ENCODE measurements at regions not wholly inside any gene's neighbourhood (a gene's known extent, or its start where the extent isn't known, plus 50 kb on each side); places are given as distances from the start of the nearest gene placed in this dataset.

DNA sequence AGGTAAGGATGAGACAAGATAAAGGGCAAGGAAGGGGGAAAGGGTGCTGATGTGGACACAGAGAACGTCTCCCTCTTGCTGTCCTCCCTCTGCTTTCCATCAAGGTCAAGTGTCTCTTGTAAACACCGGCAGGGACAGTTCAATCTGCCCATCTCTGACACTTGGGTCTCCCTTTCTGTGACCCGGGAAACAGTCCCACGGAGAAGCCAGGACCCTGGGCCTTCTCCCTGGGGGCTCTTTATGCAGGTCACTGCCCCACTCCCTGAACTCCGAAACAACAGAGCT is 254.3 kb downstream of the LTN1 start:
- DNase-seq, result no peak
- Histone ChIP-seq H3K4me3 (no peak overlapping the region), H3K9me3 (no peaks in the 10 kb centered on the region), H3K27ac (no peak overlapping the region), H3K4me1 (no peaks in the 10 kb centered on the region), H3K27me3 (no peaks in the 10 kb centered on the region), H3K36me3 (no peaks in the 10 kb centered on the region)
- no peak for TF ChIP-seq POLR2A (IDR thresholded peaks at IDR 0.05)
- TF ChIP-seq, protein P1, sequence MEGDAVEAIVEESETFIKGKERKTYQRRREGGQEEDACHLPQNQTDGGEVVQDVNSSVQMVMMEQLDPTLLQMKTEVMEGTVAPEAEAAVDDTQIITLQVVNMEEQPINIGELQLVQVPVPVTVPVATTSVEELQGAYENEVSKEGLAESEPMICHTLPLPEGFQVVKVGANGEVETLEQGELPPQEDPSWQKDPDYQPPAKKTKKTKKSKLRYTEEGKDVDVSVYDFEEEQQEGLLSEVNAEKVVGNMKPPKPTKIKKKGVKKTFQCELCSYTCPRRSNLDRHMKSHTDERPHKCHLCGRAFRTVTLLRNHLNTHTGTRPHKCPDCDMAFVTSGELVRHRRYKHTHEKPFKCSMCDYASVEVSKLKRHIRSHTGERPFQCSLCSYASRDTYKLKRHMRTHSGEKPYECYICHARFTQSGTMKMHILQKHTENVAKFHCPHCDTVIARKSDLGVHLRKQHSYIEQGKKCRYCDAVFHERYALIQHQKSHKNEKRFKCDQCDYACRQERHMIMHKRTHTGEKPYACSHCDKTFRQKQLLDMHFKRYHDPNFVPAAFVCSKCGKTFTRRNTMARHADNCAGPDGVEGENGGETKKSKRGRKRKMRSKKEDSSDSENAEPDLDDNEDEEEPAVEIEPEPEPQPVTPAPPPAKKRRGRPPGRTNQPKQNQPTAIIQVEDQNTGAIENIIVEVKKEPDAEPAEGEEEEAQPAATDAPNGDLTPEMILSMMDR (IDR thresholded peaks at IDR 0.05), result no peak

DNA sequence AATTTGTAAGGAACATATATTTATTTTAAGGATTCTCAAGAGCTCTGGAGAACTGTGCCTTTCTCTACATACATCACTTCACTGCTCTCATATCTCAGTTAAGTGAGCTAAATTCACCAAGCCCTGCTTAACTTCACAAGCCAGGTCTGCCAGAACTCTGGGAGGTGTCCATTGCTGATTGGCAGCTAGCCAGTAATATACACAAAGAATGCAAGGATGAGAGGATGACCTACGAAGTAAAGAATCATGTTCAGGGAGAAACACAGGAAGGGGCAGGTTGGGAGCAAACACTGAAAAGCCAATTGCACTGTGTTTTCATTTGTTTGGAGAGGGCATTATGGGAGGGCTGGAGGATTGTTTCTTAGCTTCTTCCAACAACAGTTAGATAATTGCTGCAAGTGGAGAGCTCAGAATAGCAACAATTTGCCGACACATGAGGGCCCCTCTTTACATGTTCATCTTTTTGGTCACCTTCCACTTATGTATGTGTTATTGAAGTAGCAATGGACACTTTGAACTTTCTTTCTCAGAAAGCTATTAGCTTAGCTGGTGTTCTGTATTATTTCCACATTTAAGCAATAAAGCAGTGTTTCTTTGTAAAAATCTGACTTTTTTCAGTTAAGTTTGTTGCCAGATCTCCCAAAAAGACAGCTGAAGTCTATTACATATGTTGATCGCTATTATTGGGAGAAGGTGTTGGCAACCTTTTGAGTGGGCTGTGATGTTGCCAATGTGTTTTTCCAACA is 254.8 kb downstream of the LTN1 start:
- no peaks in the 10 kb centered on the region for H3K36me3 ChIP-seq
- H3K4me1 ChIP-seq, result no peaks in the 10 kb centered on the region
- H3K27ac ChIP-seq, result no peak overlapping the region
- no peaks in the 10 kb centered on the region for H3K9me3 ChIP-seq
- no peak for DNase-seq
- TF ChIP-seq, protein P1 (IDR thresholded peaks at IDR 0.05), result no peak
- no peak for TF ChIP-seq POLR2A (IDR thresholded peaks at IDR 0.05)
- H3K27me3 ChIP-seq, result no peaks in the 10 kb centered on the region
- no peak overlapping the region for H3K4me3 ChIP-seq

DNA sequence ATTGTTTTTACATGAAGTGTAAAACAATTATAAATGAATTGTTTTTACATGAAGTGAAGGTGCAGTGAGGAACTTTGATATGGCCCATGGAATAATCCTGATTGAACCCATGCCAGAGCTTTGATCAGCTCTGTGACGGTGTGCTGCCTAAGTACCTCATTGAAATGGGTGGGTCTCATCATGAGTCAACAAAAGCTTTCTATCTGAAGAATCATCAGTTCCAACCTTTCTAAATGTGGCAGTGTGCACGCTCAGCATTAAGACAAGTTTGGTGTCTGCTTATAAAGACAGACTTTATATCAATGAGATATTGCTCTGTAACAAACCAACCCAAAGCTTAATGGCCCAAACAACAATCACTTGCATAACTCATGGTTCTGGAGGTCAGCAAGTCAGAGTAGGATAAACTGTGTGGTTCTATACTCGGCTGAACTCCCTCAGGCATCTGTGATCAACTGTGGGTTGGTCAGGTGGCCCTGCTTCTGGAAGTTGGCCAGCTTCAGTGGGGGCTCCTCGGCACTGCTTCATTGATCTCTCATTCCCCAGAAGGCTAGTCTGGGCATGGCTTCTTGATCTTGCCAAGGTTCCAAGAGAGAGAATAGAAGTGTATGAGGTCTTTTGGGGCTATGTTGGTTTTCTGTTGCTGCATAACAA is 258.0 kb downstream of the LTN1 start:
- DNase-seq, result no peak
- Histone ChIP-seq H3K27ac (no peak overlapping the region), H3K9me3 (no peaks in the 10 kb centered on the region), H3K4me3 (no peak overlapping the region), H3K4me1 (no peaks in the 10 kb centered on the region), H3K27me3 (no peaks in the 10 kb centered on the region), H3K36me3 (no peaks in the 10 kb centered on the region)
- TF ChIP-seq, protein P1 (IDR thresholded peaks at IDR 0.05), result no peak
- TF ChIP-seq POLR2A (IDR thresholded peaks at IDR 0.05), result no peak

DNA sequence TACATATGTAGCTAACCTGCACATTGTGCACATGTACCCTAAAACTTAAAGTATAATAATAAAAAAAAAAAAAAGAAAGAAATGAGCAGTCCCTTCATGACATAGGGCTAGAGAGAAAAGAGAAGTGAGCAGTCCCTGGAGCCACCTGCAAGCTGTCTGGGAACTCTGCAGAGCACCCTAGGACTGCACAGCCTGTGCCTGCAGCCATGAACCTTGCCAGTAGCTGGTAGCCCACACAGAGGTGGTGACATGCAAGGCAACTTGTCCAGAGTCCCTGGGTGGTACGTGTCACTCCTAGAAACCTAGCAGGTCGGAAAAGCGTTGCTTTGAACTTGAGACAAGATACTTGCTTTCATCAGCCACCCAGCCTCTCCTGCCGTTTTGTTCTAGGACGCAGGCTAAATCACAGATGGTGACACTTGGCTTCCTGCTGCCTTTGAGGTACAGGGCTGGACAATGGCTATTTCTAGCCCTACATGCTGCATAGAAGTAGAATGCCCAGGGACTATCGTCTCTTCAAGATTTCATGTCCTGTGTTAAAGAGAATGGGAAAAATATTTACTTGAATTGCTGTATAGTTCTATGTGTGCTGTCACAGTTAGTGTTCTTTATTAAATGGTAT is 260.9 kb downstream of the LTN1 start:
- Histone ChIP-seq H3K9me3 (no peaks in the 10 kb centered on the region), H3K36me3 (no peaks in the 10 kb centered on the region)
- no peak for DNase-seq

DNA sequence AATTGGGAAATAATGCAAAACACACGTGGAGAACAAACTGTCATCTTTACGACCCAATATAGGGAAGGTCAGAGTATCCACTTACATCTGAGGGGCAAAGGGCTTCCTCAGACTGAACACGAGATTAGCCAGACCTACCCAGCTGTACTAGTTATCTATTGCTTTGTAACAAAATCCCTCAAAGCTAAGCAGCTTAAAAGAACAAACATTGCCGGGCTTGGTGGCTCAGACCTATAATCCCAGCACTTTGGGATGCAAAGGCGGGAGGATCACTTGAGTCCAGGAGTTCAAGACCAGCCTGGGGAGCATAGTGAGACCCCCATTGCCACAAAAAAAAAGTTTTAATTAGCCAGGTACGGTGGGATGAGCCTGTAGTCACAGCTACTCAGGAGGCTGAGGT is 262.8 kb downstream of the LTN1 start:
- no peak overlapping the region for H3K4me3 ChIP-seq
- TF ChIP-seq, protein P1 (IDR thresholded peaks at IDR 0.05), result no peak
- TF ChIP-seq POLR2A (IDR thresholded peaks at IDR 0.05), result no peak
- no peak for DNase-seq

More for the DNA sequence above, 260.9 kb downstream of the LTN1 start:
- H3K4me3 ChIP-seq, result no peak overlapping the region
- H3K27me3 ChIP-seq, result no peaks in the 10 kb centered on the region
- no peak overlapping the region for H3K27ac ChIP-seq
- TF ChIP-seq, protein P1 (IDR thresholded peaks at IDR 0.05), result no peak
- no peak for TF ChIP-seq POLR2A (IDR thresholded peaks at IDR 0.05)
- no peaks in the 10 kb centered on the region for H3K4me1 ChIP-seq

More for the DNA sequence above, 262.8 kb downstream of the LTN1 start:
- Histone ChIP-seq H3K9me3 (no peaks in the 10 kb centered on the region), H3K27ac (no peak overlapping the region), H3K36me3 (no peaks in the 10 kb centered on the region), H3K27me3 (no peaks in the 10 kb centered on the region), H3K4me1 (no peaks in the 10 kb centered on the region)
